ENCODE measurements at regions not wholly inside any gene's neighbourhood (a gene's known extent, or its start where the extent isn't known, plus 50 kb on each side); places are given as distances from the start of the nearest gene placed in this dataset.

- Histone ChIP-seq H4K20me1 (replicated peaks; ENCODE audit: control insufficient read depth, insufficient read depth, low read length) (no peaks in the 10 kb centered on the region), H3K4me2 (ENCODE audit: insufficient read depth, low read length) (no peak overlapping the region), H3K27me3 (ENCODE audit: control insufficient read depth in 2 of 2, insufficient read depth in 2 of 2, low read length in 2 of 2) (peaks cover 2 to 41% of the 10 kb centered on the region in 2 experiments; a peak in 2 of 5 replicates), H3K4me3 (no peak overlapping the region), H3K36me3 (ENCODE audit: control insufficient read depth, insufficient read depth, low read length) (no peaks in the 10 kb centered on the region), H3K9me1 (ENCODE audit: control insufficient read depth, insufficient read depth, low read length) (no peaks in the 10 kb centered on the region), H3K9ac (ENCODE audit: insufficient read depth in 1 of 2, low read depth in 2 of 2, low read length in 2 of 2) (no peak overlapping the region), H3K27ac (ENCODE audit: extremely low read depth, low read depth, low read length) (no peak overlapping the region), H3K9me3 (replicated peaks; ENCODE audit: control insufficient read depth, insufficient read depth, low read depth, low read length) (no peaks in the 10 kb centered on the region), H2AFZ (ENCODE audit: low read depth, low read length) (no peak overlapping the region), H3K4me1 (replicated peaks in 1 of 2; ENCODE audit: control insufficient read depth in 2 of 2, insufficient read depth in 2 of 2, low read length in 2 of 2) (no peaks in the 10 kb centered on the region), H3K79me2 (ENCODE audit: control insufficient read depth, insufficient read depth, low read length) (no peaks in the 10 kb centered on the region)
- 2% methylated on average over 12 of the region's 17 CpGs for WGBS (ENCODE audit: insufficient coverage, low coverage, missing lambda C conversion rate)
- BruUV-seq (replicated peaks), result no TSS peak
- no peak for TF ChIP-seq CREM (IDR thresholded peaks at IDR 0.05; ENCODE audit: low read depth)
- no peak for TF ChIP-seq BRCA1 (IDR thresholded peaks at IDR 0.05)
- TF ChIP-seq BRCA1 (CRISPR knock-in tag; IDR thresholded peaks at IDR 0.05), result no peak
- no peak for TF ChIP-seq E2F6 (IDR thresholded peaks at IDR 0.05; ENCODE audit: borderline replicate concordance in 1 of 2, extremely low read depth in 1 of 2, insufficient read depth in 1 of 2, insufficient read length in 1 of 2, low read depth in 1 of 2, low read length in 1 of 2, poor library complexity in 1 of 2, severe bottlenecking in 1 of 2)
- TF ChIP-seq ZBTB34 (CRISPR knock-in tag; IDR thresholded peaks at IDR 0.05), result no peak
- no peak for TF ChIP-seq SIX5 (IDR thresholded peaks at IDR 0.05; ENCODE audit: borderline replicate concordance in 1 of 2, insufficient read depth in 1 of 2, low read depth in 1 of 2, low read length in 2 of 2)
- no peak for TF ChIP-seq GTF2A2 (tag; IDR thresholded peaks at IDR 0.05)
- in situ Hi-C loops (cut with MboI) (no loop called here), intact Hi-C loops (cut with micrococcal nuclease) (no loop called here)
- ChIA-PET POLR2A (interaction anchor here (0.7 to 0.9 kb wide), 3 partner anchors 13 to 35 kb away, joined by 3 to 4 read pairs (median 4); no protein-coding TSS in a partner anchor), CTCF (ENCODE audit: low intra/inter-chr PET ratio) (no interaction called here)
- ATAC-seq (no peak), DNase-seq (ENCODE audit: extremely low read depth in 1 of 4, low spot score in 3 of 4) (no peak), FAIRE-seq (no peak)
Observed at GRCh38 chr2:239774933-239775622, 250.1 kb downstream of the NDUFA10 start.
